NCI-H345 (cell line): ENCODE measurements at regions not wholly inside any gene's neighbourhood (a gene's known extent, or its start where the extent isn't known, plus 50 kb on each side); places are given as distances from the start of the nearest gene placed in this dataset.
"Not testable (repeated sequence)": the region's sequence is repeated elsewhere in the genome, so short reads cannot be mapped to it uniquely, and the experiment has no call there.

Source experiments
- DNase-seq: peaks from one replicate; lab custom pipeline; 2025; lab: John Stamatoyannopoulos, UW

DNA sequence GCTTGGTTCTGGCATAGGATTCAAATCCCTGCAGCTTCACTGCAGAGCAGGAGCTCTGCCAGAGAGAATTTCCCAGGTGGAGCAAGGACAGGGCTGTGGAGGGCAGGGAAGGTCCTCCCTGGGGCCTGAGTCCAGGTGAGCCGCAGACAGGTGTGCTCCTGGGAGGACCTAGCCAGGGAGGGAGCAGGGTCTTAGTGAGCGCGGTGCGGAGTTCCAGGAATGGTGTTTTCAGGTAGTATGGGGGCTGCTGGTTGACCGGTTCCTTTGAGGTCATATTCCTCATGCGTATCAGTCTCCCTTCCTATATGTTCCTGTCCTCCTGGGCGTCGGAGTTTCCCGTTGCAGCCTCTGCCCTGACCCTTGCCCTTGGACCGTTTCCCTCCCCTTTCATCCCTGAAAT lies 813.3 kb downstream of the KCNJ18 start:
- no peak for DNase-seq

DNA sequence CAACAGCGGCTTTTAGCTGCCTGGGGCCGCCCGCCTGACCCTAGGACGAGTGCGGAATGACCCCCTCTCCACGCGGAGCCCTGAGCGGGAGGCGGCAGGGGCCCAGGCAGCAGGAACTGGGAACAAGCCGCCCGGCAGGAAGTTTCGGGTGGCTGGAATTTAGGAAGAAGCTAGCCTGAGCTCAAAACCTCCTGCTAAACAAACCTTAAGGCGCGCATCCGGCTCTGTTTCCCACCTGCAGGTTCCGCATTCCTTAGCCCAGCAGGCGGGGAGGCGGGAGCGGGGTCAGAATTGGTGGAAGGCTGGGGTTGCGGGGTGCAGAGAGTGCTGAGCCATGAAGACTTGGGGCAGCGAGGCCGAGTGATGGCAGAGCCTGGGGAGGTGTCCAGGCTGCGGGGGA lies 813.9 kb downstream of the KCNJ18 start:
- DNase-seq = no peak

- no peak for DNase-seq
These were observed 814.5 kb downstream of the KCNJ18 start for GRCh38 chr17:22506861-22507260.

- no peak for DNase-seq
These were observed 815.5 kb downstream of the KCNJ18 start for GRCh38 chr17:22507823-22508222.

DNA sequence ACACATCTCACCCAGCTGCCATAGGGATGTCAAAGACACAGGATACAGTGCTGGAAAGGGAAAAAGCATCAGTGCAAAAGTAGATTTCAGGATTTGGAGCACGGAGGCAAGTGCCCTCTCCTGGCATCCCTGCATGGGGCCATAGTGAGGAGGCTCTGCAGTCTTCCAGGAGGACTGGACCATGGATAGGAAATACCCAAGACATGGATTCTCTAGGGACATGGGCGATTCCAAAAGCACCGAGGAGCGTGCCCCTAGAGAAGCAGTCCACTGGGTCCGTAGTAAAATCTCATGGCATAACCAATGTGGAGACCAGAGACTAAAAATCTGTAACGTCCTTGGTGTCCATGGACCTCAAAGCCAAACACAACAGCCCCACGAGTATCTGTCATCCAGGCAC lies 818.2 kb downstream of the KCNJ18 start:
- no peak for DNase-seq

DNA sequence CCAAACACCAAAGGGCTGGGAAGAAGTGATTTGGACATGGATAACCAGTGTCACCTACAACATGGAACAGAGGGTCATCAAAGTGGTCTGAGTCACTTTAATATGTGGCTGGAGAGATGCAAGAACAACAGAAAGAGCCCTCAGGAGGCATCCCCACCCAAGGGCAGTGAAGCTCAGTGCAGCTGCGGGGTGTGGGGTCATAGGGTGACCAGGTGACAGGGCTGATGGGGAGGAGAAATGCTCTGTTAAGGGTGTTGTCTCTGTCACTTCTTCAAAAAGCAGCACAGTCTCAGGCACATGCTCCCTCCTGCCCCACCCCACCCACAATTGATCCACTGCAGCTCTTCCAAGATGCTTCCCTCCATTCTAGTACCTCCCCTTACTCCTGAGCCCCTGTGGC lies 819.1 kb downstream of the KCNJ18 start:
- DNase-seq = no peak

DNA sequence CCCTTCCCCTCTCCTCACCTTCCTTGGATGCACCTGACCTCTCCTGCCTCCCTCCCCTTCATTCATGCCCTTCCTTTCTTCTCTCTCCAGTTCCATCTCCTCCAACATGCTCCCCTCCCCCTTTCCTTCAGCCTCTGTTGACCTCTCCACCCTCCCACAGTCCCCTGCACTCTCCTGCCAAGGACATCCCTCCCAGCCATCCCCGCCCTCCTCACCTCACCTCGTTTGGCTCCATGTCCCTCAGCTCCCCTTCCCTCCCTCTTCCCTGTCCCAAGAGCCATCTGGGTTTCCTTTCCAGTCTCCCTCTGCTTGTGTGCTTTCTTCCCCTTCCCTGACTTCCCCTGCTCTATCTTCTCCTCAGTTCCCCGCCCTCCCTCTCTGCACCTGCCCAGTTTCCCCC lies 819.7 kb downstream of the KCNJ18 start:
- DNase-seq = no peak

DNA sequence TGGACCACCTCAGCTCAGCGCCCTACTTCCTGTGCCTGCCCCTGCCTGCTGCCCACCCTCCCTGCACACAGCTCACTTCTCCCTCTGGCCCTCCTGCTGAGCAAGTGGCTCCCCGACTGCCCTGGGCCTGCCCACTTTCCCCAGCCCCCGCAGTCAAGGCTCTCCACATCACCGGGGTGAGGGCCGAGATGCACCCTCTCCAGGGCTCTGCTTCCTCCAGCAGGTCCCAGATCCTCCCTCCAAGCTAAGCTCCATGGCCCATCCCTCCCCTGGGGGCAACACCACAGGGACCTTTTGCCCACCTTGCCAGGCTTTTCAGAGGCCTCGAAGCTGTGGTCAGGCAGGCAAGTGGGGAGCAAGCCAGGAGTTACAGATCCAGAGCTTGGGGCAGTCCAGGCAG lies 820.2 kb downstream of the KCNJ18 start:
- DNase-seq = no peak

GRCh38 chr17:22512997-22513538 lies 820.7 kb downstream of the KCNJ18 start:
- no peak for DNase-seq

DNA sequence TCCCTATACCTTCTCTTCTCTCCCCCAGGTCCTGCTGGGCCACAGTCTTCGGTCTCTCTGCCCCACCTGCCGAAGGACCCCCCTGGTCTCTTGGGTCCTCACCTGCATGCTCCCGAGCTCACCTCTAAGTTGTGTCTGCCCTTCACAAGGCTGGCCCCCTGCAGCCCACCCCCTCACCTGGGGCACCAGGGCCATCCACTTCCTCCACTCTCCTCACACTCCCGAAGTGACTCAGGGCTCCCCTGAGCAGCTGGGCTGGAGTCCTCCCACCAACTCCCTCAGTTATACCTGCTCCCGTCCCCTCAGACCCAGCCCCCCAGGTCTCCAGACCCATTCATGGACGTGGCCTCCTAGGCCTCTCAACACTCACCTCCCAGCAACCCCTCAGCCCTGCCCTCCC lies 822.0 kb downstream of the KCNJ18 start:
- no peak for DNase-seq

DNA sequence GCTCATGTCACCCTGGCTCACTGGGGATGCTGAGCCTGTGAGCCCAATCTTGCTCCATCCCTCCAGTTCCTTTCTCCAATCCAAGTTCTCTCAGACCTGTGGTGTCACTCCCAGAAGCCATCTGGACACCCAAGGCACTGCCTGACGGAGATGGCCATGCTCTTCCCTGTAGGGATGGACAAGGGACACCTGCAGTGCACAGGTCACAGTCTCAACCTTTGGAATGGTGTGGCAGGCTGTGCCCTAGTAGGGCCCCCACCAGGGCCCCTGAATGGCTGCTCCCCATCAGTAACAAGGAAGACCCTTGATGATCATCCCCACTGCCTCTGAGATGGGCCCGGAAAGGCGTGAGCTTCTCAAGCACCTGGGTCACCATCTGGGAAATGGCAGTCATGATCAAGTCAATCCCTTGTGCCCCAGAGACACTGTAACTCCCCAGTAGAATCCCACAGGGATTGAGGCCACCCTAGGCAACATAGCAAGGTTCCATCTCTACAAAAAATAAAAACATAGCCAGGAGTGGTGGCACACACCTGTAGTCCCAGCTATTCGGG lies 822.5 kb downstream of the KCNJ18 start:
- DNase-seq = no peak

DNA sequence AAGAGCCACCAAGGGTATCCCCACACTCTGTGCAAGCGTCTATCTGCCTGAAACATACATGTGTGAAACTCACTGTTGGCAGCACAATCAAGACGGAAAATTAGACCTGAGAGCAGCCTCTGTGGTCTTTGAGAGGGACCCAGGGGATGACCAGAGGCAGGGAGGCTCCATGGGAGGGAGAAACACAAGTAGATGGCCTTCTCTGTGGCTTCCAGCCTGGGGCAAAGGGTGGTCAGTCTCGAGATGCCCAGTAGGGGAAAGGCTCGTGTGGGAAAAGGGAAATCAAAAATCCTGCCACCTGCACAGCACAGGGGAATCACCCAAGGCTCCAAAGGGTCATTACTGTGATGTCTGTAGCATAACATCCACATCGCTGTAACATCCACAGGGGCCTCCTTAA lies 823.3 kb downstream of the KCNJ18 start:
- DNase-seq = no peak

GRCh38 chr17:22516861-22517636 lies 824.7 kb downstream of the KCNJ18 start:
- DNase-seq = no peak

GRCh38 chr17:22517716-22518115 lies 825.4 kb downstream of the KCNJ18 start:
- DNase-seq = no peak

- no peak for DNase-seq
These were observed 825.9 kb downstream of the KCNJ18 start for GRCh38 chr17:22518185-22518584.

GRCh38 chr17:22548873-22549272 lies 856.5 kb downstream of the KCNJ18 start:
- not testable (repeated sequence) for DNase-seq

DNA sequence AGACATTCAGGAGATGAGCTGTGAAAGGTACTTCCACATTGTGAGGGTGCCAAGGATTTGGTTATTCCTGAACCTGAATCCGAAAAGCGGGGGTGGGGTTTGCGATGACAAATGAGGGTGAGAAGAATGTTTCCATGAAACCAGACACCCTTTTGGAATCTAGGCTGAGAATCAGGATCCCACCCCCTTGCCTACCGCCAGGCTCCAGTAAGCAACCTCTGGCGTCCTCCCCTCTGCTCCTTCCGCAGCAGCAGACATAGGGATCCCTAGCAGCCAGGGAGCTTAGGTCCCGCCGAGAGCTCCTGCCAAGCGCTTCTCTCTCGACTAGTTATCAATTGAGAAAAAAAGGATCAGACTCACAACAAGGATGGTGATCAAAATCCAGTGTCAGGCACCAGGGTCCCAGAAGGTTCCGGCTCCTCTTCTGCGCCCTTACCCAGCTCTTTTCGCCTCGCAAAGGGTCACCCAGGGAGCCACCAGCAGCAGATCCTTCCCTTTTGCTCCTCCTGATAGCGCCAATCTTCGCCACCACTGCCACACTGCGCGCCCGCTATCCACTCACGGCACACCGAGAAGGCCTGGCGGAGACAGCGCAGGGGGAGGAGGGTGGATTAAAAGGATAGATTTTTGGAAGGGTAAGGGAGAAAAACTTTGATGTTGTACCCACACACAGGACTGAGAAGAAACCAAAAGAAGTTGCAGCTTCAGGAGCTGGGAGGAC lies 859.5 kb downstream of the KCNJ18 start:
- DNase-seq = not testable (repeated sequence)

DNA sequence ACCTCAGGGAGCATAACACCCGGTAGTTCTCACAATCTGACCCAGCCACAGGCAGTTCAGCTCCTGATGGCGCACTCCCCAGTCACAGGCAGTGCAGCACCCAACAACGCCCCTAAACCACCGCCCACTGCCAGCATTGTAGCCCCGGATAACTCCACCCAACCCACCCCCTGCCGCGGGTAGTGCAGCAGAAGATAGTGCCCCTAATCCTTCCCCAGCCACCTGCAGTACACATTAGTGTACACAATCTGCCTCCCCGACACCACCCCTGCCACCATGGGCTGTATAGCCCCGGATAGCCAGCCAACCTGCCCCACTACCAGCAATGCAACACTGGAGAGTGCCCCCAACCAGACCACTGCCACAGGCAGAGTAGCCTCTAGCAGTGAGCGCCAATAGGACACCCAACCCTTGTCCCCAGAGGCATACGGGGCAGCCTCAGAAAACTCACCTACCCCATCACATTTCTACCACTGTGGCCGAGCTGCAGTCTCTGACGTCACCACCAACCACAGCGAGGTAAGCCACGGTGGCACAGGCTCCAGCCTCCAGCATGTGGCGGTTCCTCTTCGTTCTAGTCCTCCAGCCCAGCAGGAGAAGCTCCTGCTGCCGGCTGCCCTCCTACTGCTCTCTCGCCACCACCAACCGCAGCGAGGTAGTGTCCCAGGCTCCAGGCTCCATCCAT lies 877.3 kb downstream of the KCNJ18 start:
- DNase-seq = no peak

DNA sequence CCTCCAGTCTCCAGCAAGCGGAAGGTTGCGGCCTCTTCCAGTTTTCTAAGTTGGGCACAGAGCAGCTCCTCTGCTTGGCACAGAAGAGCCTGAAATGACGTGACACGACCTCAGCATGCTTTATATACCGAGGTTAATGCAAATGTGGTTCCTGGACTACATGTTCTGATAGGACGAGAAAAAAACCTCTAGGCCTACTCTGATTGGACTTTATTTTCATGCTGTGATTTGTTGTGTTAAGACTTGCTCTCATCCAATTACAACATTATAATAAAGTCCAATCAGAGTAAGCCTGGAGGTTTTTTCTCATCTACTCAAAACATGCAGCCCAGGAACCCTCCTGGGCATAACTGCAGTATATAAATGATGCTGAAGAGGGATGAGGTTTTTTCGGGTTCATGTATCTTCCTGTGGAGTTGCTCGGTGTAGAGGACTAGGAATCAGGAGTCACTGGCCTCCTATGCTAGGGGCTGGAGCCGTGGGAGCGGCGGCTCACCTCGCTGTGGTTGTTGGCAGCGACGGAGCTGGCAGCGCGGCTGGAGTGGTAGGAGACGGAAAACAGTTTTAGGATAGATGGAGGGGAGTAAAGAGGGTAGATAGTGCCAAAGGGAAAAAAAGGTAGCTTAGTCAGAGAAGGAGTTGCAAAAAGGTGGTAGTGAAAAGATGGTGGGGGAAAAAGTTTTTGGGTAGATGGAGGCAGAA lies 878.0 kb downstream of the KCNJ18 start:
- DNase-seq = no peak

GRCh38 chr17:22599322-22599721 lies 907.0 kb downstream of the KCNJ18 start:
- DNase-seq = no peak

- DNase-seq = peak; percentile 34
These were observed 908.4 kb downstream of the KCNJ18 start for GRCh38 chr17:22600644-22601298.
